K562 (cell line): ENCODE measurements at regions not wholly inside any gene's neighbourhood (a gene's known extent, or its start where the extent isn't known, plus 50 kb on each side); places are given as distances from the start of the nearest gene placed in this dataset.

Experiments
- ATAC-seq: fragments of 200-7000 bp; cut with Tn5 transposase; 3 replicates; pipeline ENCODE4 v1.9.1; 2020; ENCODE audit warnings: moderate library complexity
- BruUV-seq: library from RNA; stranded (reverse); fragments of 400-500 nt; replicated peaks from 2 replicates; lab custom pipeline; 2021; lab: Mats Ljungman, UMichigan
- CTCF ChIA-PET: fragments of 300-600 bp; formaldehyde crosslinking; extraction: SDS; loops from one replicate; lab custom pipeline; 2021; ENCODE audit warnings: low intra/inter-chr PET ratio; lab: Yijun Ruan, JAX
- POLR2A ChIA-PET: fragments of 300-600, 350-650 bp; sonication (Branson Sonifier 250); formaldehyde crosslinking; extraction: SDS; loops from one replicate; lab custom pipeline; 2021; ENCODE audit warnings: antibody characterized with exemption, inconsistent platforms; lab: Yijun Ruan, JAX
- DNase-seq, 4 experiments: peaks; one replicate each; pipeline versions ENCODE4 v3.0.0 to v3.0.0-alpha.2; 2011 to 2018; ENCODE audit warnings: low spot score in 3 of 4, mixed read lengths in 3 of 4; ENCODE audit errors: extremely low read depth in 1 of 4
- FAIRE-seq: peaks from 2 replicates; lab custom pipeline; 2011; peaks lifted over from hg19 to GRCh38; lab: Jason Lieb, UNC
- H2AFZ ChIP-seq: 2 replicates; pipeline ENCODE4 v1.6.0; 2011; ENCODE audit warnings: low read depth, low read length, control low read depth, inconsistent platforms
- H3K27ac ChIP-seq: fragments of 200-600 bp; 3 replicates; pipeline ENCODE4 v1.8.0; 2011; ENCODE audit warnings: low read depth, mild to moderate bottlenecking, control low read depth, inconsistent platforms, low read length, moderate library complexity, mixed read lengths; ENCODE audit errors: extremely low read depth
- H3K27me3 ChIP-seq, 2 experiments: fragments of 300-600 bp in 1 of 2; 2 replicates in 1 of 2; 3 replicates in 1 of 2; pipeline versions ENCODE4 v1.6.0 to v1.8.0; 2011; ENCODE audit warnings: inconsistent platforms in 2 of 2, low read length in 2 of 2, mild to moderate bottlenecking in 1 of 2, mixed read lengths in 1 of 2, moderate library complexity in 1 of 2; ENCODE audit not compliant: control insufficient read depth in 2 of 2, insufficient read depth in 2 of 2
- H3K36me3 ChIP-seq: fragments of 300-600 bp; 3 replicates; pipeline ENCODE4 v1.8.0; 2011; ENCODE audit warnings: mild to moderate bottlenecking, low read length, inconsistent platforms; ENCODE audit not compliant: control insufficient read depth, insufficient read depth
- H3K4me1 ChIP-seq, 2 experiments: fragments of 200-600 bp in 1 of 2; replicated peaks in 1 of 2; 2 replicates in 1 of 2; 3 replicates in 1 of 2; pipeline versions ENCODE4 v1.5.1 to v1.8.0; 2011; ENCODE audit warnings: inconsistent platforms in 2 of 2, low read length in 2 of 2, mild to moderate bottlenecking in 1 of 2, mixed read lengths in 1 of 2, moderate library complexity in 1 of 2; ENCODE audit not compliant: control insufficient read depth in 2 of 2, insufficient read depth in 2 of 2
- H3K4me2 ChIP-seq: 2 replicates; pipeline ENCODE4 v1.6.1; 2011; ENCODE audit warnings: low read length, control low read depth, inconsistent platforms, mixed read lengths; ENCODE audit not compliant: insufficient read depth
- H3K4me3 ChIP-seq: fragments of 200-600 bp; sonication (generic), shearing (Covaris generic); 2 replicates; pipeline ENCODE4 v1.5.1; 2016; ENCODE audit warnings: control low read depth, inconsistent platforms
- H3K79me2 ChIP-seq: fragments of 200-600 bp; 3 replicates; pipeline ENCODE4 v1.8.0; 2011; ENCODE audit warnings: low read length, inconsistent platforms; ENCODE audit not compliant: control insufficient read depth, insufficient read depth
- H3K9ac ChIP-seq, 2 experiments: 2 replicates each; pipeline versions ENCODE4 v1.6.0 to v1.6.1; 2011; ENCODE audit warnings: low read depth in 2 of 2, low read length in 2 of 2, control low read depth in 1 of 2, inconsistent platforms in 1 of 2, mild to moderate bottlenecking in 1 of 2, mixed read lengths in 1 of 2; ENCODE audit not compliant: insufficient read depth in 1 of 2
- H3K9me1 ChIP-seq: one replicate; pipeline ENCODE4 v1.6.0; 2011; ENCODE audit warnings: inconsistent platforms, mild to moderate bottlenecking, low read length, moderate library complexity; ENCODE audit not compliant: control insufficient read depth, insufficient read depth
- H3K9me3 ChIP-seq: replicated peaks from 2 replicates; pipeline ENCODE4 v1.5.1; 2011; ENCODE audit warnings: low read depth, low read length, inconsistent platforms; ENCODE audit not compliant: control insufficient read depth, insufficient read depth
- H4K20me1 ChIP-seq: replicated peaks from 2 replicates; pipeline ENCODE4 v1.6.1; 2011; ENCODE audit warnings: low read length, inconsistent platforms, mixed read lengths; ENCODE audit not compliant: control insufficient read depth, insufficient read depth
- CEBPG ChIP-seq, 3 experiments: fragments of 200-800 bp in 1 of 3; sonication (Bioruptor generic) in 1 of 3; sonication (generic) in 1 of 3; formaldehyde crosslinking in 1 of 3; IDR thresholded peaks in 2 of 3; conservative IDR thresholded peaks in 1 of 3; 2 replicates each; pipeline versions ENCODE4 v1.6.1 to v1.8.0; 2016 to 2022; ENCODE audit warnings: missing compliant biosample characterization in 2 of 3, missing genetic modification characterization in 2 of 3, mild to moderate bottlenecking in 1 of 3, missing genetic modification reagents in 1 of 3
- GTF2E2 ChIP-seq: fragments of 200-800 bp; sonication (Bioruptor generic); IDR thresholded peaks from 2 replicates; pipeline ENCODE4 v1.6.1; 2016; ENCODE audit warnings: missing genetic modification characterization, missing compliant biosample characterization
- HOMEZ ChIP-seq: fragments of 250-450 bp; sonication (Bioruptor Pico); IDR thresholded peaks from 2 replicates; pipeline ENCODE4 v1.4.0; 2020; ENCODE audit warnings: mild to moderate bottlenecking, moderate library complexity
- MAX ChIP-seq: sonication (generic); formaldehyde crosslinking; IDR thresholded peaks from 2 replicates; pipeline ENCODE4 v1.9.0; 2022; ENCODE audit warnings: mild to moderate bottlenecking, missing genetic modification reagents
- MED1 ChIP-seq: sonication (generic); formaldehyde crosslinking; IDR thresholded peaks from 2 replicates; pipeline ENCODE4 v1.8.1; 2023; ENCODE audit warnings: missing genetic modification reagents, borderline replicate concordance
- NEUROD1 ChIP-seq: fragments of 150-350 bp; IDR thresholded peaks from 2 replicates; pipeline ENCODE4 v1.6.1; 2014; ENCODE audit warnings: borderline replicate concordance, low read length, low read depth; ENCODE audit not compliant: partially characterized antibody
- NFIC ChIP-seq: fragments of 450-650 bp; IDR thresholded peaks from 2 replicates; pipeline ENCODE4 v1.6.1; 2017; ENCODE audit warnings: mild to moderate bottlenecking, inconsistent platforms
- NR2C2 ChIP-seq, 2 experiments: fragments of 200-800 bp in 1 of 2; sonication (Bioruptor generic) in 1 of 2; sonication (generic) in 1 of 2; formaldehyde crosslinking in 1 of 2; IDR thresholded peaks; 2 replicates each; pipeline versions ENCODE4 v1.6.1 to v1.8.0; 2016 to 2022; ENCODE audit warnings: mild to moderate bottlenecking in 1 of 2, missing compliant biosample characterization in 1 of 2, missing genetic modification characterization in 1 of 2, missing genetic modification reagents in 1 of 2
- OTX1 ChIP-seq: fragments of 450-650 bp; formaldehyde crosslinking; IDR thresholded peaks from 2 replicates; pipeline ENCODE4 v1.4.0; 2022; ENCODE audit warnings: mild to moderate bottlenecking
- POLR2AphosphoS5 ChIP-seq: IDR thresholded peaks from 2 replicates; pipeline ENCODE4 v1.6.1; 2011; ENCODE audit warnings: mild to moderate bottlenecking, low read depth, low read length, moderate library complexity; ENCODE audit not compliant: control insufficient read depth, insufficient read depth
- PTTG1 ChIP-seq: fragments of 450-650 bp; IDR thresholded peaks from 2 replicates; pipeline ENCODE4 v1.6.1; 2016; ENCODE audit warnings: low read depth, mild to moderate bottlenecking, missing genetic modification characterization, missing compliant biosample characterization
- RBM14 ChIP-seq: fragments of 200-400 bp; formaldehyde crosslinking; IDR thresholded peaks from 2 replicates; pipeline ENCODE4 v1.6.1; 2018; ENCODE audit warnings: low read depth, mild to moderate bottlenecking, low read length, moderate library complexity, borderline replicate concordance; ENCODE audit not compliant: insufficient read depth
- TOE1 ChIP-seq, 2 experiments: fragments of 450-650 bp in 1 of 2; sonication (generic) in 1 of 2; formaldehyde crosslinking in 1 of 2; IDR thresholded peaks; 2 replicates each; pipeline versions ENCODE4 v1.7.1 to v1.8.0; 2016 to 2022; ENCODE audit warnings: borderline replicate concordance in 2 of 2, mild to moderate bottlenecking in 2 of 2, antibody characterized with exemption in 1 of 2, inconsistent platforms in 1 of 2, low read depth in 1 of 2, missing genetic modification reagents in 1 of 2, moderate library complexity in 1 of 2
- USF1 ChIP-seq: sonication (generic); formaldehyde crosslinking; IDR thresholded peaks from 2 replicates; pipeline ENCODE4 v1.9.0; 2022; ENCODE audit warnings: mild to moderate bottlenecking, missing genetic modification reagents
- ZNF644 ChIP-seq: fragments of 200-800 bp; sonication (Bioruptor generic); IDR thresholded peaks from 2 replicates; pipeline ENCODE4 v1.6.1; 2016; ENCODE audit warnings: low read depth, missing genetic modification characterization, missing compliant biosample characterization
- WGBS: fragments of 100-300 bp; shearing (Covaris generic); methylation state at CpG from one replicate; pipeline ENCODE4 v1.1.6; 2016; ENCODE audit warnings: low coverage, mixed read lengths; ENCODE audit not compliant: insufficient coverage; ENCODE audit errors: missing lambda C conversion rate; 5-methylcytosine and 5-hydroxymethylcytosine counted together
- in situ Hi-C: fragments of 300-500 bp; cut with MboI; formaldehyde crosslinking; loops from 4 replicates; pipeline ENCODE4 v1.15.0; 2018; ENCODE audit warnings: inconsistent platforms, mixed read lengths
- intact Hi-C: fragments of 100-400 bp; cut with micrococcal nuclease; formaldehyde crosslinking; loops from 2 replicates; pipeline ENCODE4 v1.14.2; 2022

GRCh38 chr11:121898903-121899302 lies 217.1 kb downstream of the BLID start:
- no peaks in the 10 kb centered on the region for H4K20me1 ChIP-seq
- no peak overlapping the region for H3K4me3 ChIP-seq
- 0 out of 2 replicates have a peak, but pooled peaks cover 2% of the 10 kb centered on the region for H3K9me3 ChIP-seq
- TF ChIP-seq NFIC (no peak), TOE1 (IDR thresholded peaks at IDR 0.05; ENCODE audit: borderline replicate concordance) (no peak), TOE1 (CRISPR knock-in tag; IDR thresholded peaks at IDR 0.05; ENCODE audit: borderline replicate concordance, low read depth) (no peak), CEBPG (CRISPR knock-in tag; IDR thresholded peaks at IDR 0.05) (no peak), CEBPG (tag; conservative IDR thresholded peaks at IDR 0.05 in 1 of 2, IDR thresholded peaks at IDR 0.05 in 1 of 2) (no peak), PTTG1 (no peak), NR2C2 (CRISPR knock-in tag; IDR thresholded peaks at IDR 0.05) (no peak), NR2C2 (tag; IDR thresholded peaks at IDR 0.05) (no peak), GTF2E2 (tag) (no peak), NEUROD1 (no peak), RBM14 (no peak), USF1 (CRISPR knock-in tag) (no peak), HOMEZ (CRISPR knock-in tag) (no peak), POLR2AphosphoS5 (no peak), OTX1 (CRISPR knock-in tag) (no peak), ZNF644 (no peak), MAX (CRISPR knock-in tag) (no peak), MED1 (CRISPR knock-in tag) (no peak)
- TF ChIP-seq, all 486 proteins: peak for 0
- Histone ChIP-seq H2AFZ (no peak overlapping the region), H3K79me2 (no peaks in the 10 kb centered on the region), H3K4me2 (no peak overlapping the region), H3K9me1 (no peaks in the 10 kb centered on the region), H3K9ac (no peak overlapping the region), H3K27ac (no peak overlapping the region), H3K27me3 (no peaks in the 10 kb centered on the region), H3K36me3 (no peaks in the 10 kb centered on the region), H3K4me1 (no peaks in the 10 kb centered on the region)
- no TSS peak for BruUV-seq
- intact Hi-C loops (no loop called here), in situ Hi-C loops (no loop called here)
- CTCF ChIA-PET: no interaction called here
- WGBS: 0% methylated on average over 7 of the region's 7 CpGs
- FAIRE-seq (no peak), ATAC-seq (no peak), DNase-seq (no peak)
- POLR2A ChIA-PET: no interaction called here
